ENCODE measurements at regions not wholly inside any gene's neighbourhood (a gene's known extent, or its start where the extent isn't known, plus 50 kb on each side); places are given as distances from the start of the nearest gene placed in this dataset.
"Not testable (repeated sequence)": the region's sequence is repeated elsewhere in the genome, so short reads cannot be mapped to it uniquely, and the experiment has no call there.

DNA sequence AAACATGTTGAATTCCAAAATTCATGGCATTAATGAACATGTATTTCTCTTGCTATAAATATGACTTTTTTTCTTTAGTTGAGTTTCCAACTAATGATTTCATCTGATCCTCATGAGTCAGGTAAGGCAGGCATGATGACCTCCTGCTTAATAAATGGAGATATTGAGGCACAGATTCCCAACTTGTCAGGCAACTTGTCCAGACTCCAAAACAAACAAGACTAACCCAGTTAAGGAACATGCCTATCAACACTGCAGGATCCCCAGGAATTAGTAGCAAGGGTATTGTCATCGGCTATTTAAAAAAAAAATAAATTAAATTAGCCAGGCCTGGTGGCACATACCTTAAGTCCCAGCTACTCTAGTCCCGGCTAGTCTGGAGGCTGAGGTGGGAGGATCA, 121.3 kb upstream of the SALL4 start:
- no peak for DNase-seq (ENCODE audit: low read depth)

DNA sequence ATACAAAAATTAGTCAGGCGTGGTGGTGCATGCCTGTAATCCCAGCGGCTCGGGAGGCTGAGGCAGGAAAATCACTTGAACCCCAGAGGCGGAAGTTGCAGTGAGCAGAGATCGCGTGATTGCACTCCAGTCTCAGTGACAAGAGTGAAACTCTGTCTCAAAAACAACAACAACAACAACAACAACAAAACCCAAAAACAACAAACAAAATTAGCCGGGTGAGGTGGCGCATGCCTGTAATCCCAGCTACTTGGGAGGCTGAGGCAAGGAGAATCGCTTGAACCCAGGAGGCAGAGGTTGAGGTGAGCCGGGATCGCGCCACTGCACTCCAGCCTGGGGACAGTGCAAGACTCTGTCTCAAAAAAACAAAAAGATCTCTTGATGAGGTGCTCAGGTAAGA, 120.5 kb upstream of the SALL4 start:
- DNase-seq (ENCODE audit: low read depth): not testable (repeated sequence)

DNA sequence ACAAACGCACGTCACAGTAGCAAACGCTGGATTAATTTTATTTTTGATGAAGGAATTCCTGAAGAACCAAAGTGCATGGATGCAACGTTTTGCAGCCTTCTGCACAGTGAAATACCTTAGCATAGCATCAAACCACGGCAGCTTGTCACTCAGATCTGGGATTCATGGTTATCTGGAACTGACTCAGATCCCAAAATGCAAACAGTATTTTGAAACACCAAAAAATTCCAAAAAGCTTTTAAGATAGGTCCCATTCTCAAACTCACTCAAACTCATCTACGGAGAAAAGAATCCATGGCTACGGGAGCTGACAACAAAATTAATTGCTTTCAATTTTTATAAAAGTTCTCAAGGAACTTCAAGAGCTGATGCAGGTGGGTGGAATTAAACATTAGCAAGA, 116.2 kb upstream of the SALL4 start:
- no peak for DNase-seq (ENCODE audit: low read depth)

DNA sequence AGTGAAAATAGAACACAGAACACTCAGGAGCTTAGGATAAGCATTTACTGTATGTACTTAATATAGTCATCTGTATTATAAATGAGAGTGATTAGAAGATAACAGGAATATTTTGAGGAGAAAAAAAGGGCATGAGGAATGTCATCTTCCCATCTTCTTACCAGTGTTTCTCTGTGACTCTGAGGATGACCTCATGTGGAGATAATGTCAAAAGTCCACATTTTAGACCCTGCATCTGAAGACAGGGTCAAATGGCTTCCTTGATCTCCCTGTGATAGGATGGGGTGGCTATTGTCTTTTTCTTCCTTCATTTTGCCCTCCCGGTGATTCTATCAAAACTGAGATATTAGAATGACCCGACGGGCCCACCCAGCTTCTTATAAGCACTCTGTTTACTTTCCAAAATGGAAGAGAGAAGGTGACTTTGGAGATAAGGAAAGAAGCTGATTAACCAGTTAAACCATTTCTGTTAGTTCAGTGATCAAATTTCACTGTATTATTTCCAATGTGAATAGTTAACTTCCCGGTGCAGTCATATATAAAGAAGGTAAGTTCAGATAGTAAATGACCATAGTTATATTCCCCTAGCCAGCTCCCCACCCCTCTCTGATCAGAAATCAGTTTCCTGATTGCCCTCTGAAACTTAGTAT, 115.7 kb upstream of the SALL4 start:
- DNase-seq (ENCODE audit: low read depth): no peak

DNA sequence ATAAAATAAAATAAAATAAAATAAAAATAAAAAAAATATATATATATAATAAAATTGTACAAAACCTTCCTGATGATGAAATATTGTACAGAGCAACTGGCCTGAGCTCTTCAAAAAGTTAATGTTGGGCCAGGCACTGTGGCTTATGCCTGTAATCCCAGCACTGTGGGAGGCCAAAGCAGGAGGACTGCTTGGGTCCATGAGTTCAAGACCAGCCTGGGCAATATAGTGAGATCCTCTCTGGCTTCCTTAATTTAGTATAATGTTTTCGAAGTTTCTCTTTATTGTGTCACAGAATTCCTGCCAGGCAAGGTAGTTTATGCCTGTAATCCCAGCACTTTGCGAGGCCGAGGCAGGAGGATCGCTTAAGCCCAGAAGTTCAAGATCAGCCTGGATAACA, 113.9 kb upstream of the SALL4 start:
- no peak for DNase-seq (ENCODE audit: low read depth)

DNA sequence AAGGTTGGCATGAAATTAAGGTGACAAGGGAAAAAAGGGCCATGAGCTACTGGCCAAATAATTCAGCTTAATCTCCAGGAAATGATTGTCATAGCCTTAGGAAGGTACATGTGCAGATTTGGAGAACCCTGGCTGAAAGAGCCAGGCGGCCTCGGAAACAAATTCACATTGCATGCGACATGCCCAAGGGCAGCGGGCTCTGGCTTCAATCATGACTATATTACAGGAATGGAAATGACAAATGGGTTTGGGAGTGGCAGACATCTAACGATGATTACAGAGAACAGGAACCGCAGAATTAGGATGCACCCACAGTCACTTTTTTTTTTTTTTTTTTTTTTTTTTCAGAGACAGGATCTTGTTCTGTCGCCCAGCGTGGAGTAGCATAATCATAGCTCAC, 112.4 kb upstream of the SALL4 start:
- no peak for DNase-seq (ENCODE audit: low read depth)

DNA sequence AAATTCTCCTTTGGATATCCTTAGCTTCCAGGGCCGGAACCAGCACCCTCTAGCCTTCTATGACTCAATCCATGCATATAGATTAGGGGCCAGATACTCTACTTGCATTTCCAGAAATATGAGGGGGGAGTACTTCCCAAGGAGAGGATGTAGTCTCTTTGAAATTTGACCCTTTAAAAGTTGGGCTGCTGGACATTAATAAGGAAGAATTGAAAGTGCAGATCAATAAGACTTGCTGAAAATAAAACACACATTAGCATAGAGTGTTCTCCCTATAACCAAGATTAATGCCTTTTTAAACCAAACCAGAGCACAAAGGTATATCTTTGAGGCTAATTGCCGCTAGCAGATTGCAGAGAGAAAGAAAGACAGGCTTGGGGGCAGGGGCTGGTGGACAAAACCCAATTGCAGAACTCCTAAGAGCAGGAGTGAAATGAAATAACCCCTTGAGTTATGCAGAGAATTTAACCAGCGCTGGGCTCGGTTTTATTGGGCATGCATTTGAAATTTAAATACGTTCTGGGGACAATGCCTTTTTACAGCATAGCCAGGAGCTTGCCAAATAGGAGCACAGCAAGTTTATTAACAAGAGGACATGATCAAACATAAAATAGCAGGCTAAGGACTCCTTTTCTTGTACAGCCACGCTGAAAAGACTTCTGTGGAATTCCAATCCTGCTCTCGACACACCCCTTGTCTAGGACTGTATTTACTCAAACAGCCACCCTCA, 108.2 kb upstream of the SALL4 start:
- DNase-seq (ENCODE audit: low read depth): no peak

DNA sequence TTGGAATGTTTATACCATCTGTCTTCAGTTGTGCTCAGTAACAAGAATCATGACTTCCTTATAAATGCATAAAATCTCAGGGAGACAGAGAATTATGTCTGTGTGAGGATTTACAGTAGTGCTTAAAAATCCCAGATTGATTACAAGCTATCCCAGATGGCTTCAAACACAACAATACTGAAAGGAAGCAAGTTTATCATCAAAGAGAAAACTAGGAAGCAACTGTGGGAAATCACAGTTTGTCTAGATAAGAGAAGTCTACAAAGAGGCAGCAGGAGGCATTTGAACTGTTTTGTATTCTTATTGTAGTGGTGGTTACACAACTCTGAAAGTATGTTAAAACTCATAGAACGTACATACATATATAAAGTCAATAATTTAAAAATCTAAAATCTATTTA, 104.4 kb upstream of the SALL4 start:
- DNase-seq (ENCODE audit: low read depth): no peak

DNA sequence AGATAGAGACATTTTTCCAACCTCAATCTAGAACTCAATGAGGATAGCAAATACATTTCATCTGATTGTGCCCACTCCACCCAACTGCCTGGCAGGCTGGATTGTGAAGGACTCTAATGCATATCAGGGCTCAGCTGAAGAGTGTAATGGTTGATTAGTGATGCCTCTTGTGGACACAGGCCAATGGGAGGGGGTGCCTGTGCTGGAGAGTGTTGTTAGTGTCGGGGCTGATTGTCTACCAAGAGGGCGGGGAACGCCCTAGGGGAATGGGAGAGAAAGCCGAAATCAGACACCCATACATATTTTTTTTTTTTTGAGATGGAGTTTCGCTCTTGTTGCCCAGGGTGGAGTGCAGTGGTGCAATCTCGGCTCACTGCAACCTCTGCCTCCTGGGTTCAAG, 103.7 kb upstream of the SALL4 start:
- no peak for DNase-seq (ENCODE audit: low read depth)

DNA sequence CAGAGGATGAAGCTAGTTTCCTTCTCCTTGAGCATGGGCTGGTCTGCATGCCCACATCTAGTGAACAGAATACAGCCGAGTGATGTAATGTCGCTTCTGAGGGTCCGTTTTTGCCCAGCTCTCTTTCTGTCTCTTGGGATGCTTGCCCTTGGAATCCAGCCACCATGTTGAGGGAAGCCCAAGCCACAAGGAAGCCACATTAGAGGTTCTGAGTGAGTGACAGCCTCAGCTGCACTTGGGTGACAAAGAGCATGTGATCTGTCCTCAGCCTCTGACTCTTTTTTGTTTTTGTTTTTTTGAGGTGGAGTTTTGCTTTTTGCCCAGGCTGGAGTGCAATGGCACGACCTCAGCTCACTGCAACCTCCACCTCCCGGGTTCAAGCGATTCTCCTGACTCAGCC, 100.6 kb upstream of the SALL4 start:
- DNase-seq (ENCODE audit: low read depth): no peak

DNA sequence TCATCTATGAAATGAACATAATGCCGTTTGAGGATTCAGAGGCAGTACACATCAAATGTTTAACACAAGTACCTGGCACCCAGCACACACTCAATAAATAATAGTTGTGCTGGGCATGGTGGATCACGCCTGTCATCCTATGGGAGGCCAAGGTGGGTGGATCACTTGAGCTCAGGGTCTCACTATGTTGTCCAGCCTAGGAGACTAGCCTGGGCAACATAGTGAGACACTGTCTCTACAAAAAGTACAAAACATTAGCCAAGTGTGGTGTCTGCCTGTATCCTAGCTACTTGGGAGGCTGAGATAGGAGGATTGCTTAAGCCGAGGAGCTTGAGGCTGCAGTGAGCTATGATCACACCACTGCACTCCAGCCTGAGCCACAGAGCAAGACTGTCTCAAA, 98.1 kb upstream of the SALL4 start:
- no peak for DNase-seq (ENCODE audit: low read depth)

DNA sequence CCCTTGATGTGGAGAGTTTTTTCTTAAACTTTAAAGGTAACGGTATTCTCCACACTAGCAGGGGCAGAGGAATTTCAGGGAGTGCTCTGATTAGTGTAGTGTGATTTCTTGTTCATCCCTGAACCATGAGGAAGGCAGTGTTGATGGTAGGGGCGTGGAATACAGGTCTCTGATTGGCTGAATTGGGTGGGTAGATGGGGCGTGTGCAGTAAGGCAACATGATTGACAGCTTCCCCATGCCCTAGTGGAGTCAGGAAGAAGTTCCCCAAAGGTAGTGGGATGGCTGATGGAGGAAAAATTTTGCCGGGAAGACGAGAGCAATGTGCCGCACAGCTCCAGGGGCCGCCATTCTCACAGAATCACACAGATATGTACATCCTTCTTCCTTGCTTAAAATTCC, 97.4 kb upstream of the SALL4 start:
- DNase-seq (ENCODE audit: low read depth): no peak

DNA sequence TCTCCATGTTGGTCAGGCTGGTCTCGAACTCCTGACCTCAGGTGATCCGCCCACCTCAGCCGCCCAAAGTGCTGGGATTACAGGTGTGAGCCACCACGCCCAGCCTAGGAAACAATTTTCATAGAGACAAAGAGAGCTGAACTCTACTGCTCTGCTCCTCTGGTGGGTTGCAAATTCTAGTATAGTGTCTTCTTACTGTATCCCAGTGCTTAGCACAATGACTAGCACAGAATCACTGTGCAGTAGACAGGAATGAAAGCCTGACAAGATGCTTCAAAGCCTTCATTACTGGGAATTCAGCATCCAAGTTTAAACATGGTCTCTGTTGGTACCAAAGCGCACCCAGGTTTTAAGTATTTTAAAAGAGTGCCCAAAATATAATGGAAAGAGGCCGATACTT, 96.5 kb upstream of the SALL4 start:
- DNase-seq (ENCODE audit: low read depth): no peak

DNA sequence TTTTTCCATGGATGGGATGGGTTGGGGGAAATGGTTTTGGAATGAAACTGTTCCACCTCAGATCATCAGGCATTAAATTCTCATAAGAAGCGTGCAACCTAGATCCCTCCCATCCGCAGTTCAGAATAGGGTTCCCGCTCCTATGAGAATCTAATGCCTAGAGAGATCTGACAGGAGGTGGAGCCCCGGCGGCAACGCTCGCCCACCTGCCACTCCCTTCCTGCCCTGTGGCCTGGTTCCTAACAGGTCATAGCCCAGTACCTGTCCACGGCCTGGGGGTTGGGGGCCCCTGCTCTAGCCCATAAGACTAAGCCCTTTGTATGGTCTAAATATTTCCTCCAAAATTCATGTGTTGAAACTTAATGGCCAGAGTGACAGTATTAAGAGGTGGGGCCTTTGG, 92.3 kb upstream of the SALL4 start:
- DNase-seq (ENCODE audit: low read depth): no peak

DNA sequence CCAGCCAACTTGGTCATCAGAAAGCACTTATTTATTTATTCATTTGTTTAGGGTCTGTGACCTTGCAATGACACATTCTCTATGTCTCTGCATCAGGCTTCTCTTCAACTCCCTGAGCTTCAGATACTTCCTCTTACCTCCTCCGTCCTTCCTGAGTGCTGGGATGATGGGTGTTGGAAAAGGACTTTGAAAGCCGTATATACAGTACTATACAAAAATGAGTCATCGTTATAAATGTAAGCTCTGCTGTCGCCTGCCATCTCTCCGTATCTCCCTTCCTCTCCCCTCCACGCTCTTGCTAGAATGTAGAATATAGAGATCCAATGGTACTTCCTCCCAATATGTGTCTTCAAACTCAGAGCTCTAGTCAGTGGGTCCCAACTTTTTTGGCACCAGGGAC, 91.9 kb upstream of the SALL4 start:
- DNase-seq (ENCODE audit: low read depth): no peak

DNA sequence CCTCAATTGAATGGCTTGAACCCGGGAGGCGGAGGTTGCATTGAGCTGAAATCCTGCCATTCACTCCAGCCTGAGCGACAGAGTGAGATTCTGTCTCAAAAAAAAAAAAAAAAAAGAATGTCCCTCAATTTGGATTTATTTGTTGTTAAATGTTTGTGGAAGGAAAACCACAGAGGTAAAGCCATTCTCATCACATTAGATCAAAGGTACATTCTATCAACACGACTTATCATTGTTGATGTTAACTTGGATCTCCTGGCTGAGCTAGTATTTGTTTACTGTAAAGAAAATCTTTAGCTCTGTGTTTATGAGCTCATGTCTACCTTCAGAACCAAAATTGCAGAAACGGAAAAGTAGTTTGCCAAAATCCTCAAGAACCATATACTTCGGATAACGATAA, 91.4 kb upstream of the SALL4 start:
- DNase-seq (ENCODE audit: low read depth): no peak

DNA sequence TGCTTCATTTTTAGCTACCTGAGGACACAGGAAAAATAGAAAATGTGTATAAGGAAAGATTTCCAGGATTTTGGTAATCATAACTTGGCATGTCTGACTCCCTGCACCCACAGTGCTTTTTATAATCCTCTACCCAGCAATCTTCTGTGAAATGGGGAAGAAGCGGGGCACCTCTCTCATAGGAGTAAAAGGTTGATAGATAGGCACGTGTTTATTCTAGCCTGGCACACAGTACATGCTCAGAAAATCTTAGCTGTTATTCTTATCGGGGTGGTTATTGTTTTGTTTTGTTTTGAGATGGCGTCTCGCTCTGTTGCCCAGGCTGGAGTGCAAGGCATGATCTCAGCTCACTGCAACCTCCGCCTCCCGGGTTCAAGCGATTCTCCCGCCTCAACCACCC, 87.7 kb upstream of the SALL4 start:
- no peak for DNase-seq (ENCODE audit: low read depth)

DNA sequence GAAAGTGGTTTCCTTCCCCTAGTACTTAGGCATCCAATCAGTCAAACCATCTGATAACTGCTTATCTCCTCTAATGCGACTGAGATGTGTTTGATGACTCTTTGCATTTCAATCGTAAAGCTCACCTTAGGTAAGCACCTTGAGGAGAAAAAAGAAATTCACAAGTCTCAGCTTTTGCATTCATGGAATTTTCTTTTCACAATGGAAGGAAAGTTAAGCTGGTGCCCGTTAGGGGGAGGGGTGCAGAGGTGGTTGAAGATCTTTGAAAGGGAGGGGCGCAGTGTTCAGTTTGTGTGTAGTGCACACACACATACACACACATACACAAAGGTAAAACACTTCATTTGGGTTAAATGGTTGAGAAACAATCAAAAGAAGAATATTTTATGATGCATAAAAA, 87.1 kb upstream of the SALL4 start:
- DNase-seq (ENCODE audit: low read depth): no peak

DNA sequence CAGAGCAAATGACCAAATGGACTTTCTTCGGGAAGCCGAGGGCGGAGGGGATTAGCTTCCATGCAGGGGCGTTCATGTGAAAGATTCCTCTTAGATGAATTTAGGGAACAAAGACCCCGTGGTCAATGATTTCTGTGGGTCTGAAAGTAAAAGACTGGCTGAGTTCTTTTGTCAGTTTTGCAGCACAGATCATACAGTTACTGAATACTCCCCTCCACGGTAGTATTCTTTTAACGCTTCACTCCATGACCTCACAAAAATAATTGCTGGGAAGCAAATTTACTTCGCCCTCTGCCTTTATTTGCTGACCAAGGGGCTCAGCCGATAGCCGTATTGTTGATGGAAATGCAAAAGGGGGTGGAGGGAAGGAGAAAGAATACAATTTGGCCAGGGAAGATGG, 86.0 kb upstream of the SALL4 start:
- no peak for DNase-seq (ENCODE audit: low read depth)

DNA sequence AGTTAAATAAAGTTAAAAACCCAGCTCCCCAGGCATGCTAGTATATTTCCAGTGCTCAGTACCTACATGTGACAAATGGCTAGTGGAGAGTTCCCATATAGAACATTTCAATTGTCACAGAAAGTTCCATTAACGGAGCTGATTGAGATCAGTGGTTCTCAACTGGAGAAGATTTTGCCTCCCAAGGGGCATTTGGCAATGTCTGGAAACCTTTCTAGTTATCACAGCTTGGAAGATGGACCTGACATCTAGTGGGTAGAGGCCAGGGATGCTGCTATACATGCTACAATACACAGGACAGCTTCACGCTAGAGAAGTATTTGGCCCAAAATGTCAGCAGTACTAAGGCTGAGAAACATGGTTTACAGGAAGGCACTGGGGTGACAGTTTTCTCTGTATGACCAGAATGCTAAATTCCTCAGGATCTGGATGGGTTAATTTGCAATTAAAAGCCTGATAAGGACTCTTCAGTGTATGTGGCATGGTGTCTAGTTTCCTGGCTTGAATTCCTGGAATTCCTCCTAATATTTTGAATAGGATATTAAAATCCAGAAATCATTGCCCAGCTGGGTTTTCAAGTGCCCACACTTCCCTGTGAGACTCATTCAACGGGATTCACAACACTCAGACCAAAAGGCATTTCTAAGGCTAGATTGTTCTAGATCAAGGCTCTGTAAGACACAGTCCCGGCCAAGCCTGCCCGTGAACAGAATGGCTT, 84.7 kb upstream of the SALL4 start:
- DNase-seq (ENCODE audit: low read depth): no peak

DNA sequence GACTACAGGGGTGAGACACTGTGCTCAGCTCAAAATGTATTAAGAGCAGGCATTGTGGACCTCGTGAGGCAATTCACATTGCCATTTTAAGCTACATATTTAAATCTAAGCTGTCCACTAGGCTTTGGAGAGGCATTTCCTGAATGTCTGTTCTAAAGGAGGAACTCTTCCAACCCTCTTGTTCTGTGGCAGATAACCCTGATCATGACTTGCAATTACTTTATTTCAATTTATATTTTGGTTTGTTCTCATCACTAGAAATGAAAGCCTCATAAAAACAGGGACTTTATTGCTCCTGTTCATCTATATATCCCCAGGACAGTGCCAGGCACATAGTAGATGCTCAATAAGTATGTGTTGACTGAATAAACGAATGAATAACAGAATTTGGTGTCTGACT, 84.0 kb upstream of the SALL4 start:
- no peak for DNase-seq (ENCODE audit: low read depth)

DNA sequence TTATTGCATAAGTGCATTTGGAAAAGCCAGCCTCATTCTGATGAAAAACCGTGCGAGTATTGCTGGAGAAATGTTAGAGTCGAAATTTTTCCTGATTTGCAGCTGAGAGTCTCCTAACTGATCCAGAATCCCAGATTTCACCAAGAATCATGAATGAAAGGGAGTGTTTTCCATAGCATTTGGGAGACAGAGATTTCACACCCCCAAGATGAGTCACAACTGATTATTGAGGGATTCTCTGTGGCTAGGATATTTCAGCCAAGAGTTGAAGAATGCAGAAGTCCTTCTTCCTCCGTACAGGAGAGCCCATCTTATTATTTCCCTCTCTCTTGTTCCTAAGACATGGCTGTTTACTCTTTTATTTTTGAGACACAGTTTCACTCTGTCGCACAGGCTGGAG, 82.2 kb upstream of the SALL4 start:
- no peak for DNase-seq (ENCODE audit: low read depth)

DNA sequence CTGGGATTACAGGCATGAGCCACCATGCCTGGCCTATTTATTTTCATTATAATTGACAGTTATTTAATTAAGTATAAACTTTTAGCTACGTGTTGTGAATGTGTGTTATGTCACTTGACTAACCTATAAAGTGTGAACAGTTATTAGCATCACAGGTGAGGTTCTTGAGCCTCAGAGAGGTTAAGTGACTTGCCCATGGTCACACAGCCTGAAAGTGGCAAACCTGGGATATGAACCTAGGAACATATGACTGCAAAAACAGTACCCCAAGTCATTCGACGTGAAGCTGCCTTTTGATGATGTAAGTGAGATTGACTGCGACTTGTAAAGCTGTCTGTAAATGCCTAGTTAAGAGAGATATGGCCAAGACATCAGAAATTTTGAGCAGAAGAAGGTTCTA, 77.9 kb upstream of the SALL4 start:
- DNase-seq (ENCODE audit: low read depth): no peak

Measured in stimulated activated CD8-positive, alpha-beta memory T cell treated with anti-CD3 and anti-CD28 coated beads, Interleukin-12 subunit alpha, Interleukin-12 subunit beta, amount 100 ng/mL, for 4 hours (primary cell).